Esophagus muscularis mucosa (tissue), 3 donors: ENCODE measurements at regions not wholly inside any gene's neighbourhood (a gene's known extent, or its start where the extent isn't known, plus 50 kb on each side); places are given as distances from the start of the nearest gene placed in this dataset.

Experiments
- POLR2AphosphoS5 ChIP-seq, 2 donors: sonication (generic); formaldehyde crosslinking; IDR thresholded peaks; one replicate each; pipeline ENCODE4 v1.6.1; 2017; ENCODE audit warnings: antibody characterized with exemption in 2 of 2
- TF ChIP-seq, protein P1 (sequence below), 3 experiments: fragments of 200-600 bp in 2 of 3; fragments of 450-650 bp in 1 of 3; sonication (generic) in 2 of 3; IDR thresholded peaks; one replicate each; pipeline ENCODE4 v1.5.1; 2017 to 2019; ENCODE audit warnings: antibody characterized with exemption in 3 of 3, mild to moderate bottlenecking in 2 of 3, moderate library complexity in 1 of 3

DNA sequence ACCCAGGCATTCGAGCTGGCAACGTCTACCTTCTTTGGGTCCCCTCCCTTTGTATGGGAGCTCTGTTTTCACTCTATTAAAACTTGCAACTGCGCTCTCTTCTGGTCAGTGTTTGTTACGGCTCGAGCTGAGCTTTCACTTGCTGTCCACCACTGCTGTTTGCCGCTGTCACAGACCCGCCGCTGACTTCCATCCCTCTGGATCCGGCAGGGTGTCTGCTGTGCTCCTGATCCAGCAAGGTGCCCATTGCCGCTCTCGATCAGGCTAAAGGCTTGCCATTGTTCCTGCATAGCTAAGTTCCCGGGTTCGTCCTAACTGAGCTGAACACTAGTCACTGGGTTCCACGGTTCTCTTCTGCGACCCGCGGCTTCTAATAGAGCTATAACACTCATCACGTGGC is 183.5 kb upstream of the GALNTL6 start:
- no peak for TF ChIP-seq POLR2AphosphoS5 (IDR thresholded peaks at IDR 0.05)
- TF ChIP-seq, protein P1, sequence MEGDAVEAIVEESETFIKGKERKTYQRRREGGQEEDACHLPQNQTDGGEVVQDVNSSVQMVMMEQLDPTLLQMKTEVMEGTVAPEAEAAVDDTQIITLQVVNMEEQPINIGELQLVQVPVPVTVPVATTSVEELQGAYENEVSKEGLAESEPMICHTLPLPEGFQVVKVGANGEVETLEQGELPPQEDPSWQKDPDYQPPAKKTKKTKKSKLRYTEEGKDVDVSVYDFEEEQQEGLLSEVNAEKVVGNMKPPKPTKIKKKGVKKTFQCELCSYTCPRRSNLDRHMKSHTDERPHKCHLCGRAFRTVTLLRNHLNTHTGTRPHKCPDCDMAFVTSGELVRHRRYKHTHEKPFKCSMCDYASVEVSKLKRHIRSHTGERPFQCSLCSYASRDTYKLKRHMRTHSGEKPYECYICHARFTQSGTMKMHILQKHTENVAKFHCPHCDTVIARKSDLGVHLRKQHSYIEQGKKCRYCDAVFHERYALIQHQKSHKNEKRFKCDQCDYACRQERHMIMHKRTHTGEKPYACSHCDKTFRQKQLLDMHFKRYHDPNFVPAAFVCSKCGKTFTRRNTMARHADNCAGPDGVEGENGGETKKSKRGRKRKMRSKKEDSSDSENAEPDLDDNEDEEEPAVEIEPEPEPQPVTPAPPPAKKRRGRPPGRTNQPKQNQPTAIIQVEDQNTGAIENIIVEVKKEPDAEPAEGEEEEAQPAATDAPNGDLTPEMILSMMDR (IDR thresholded peaks at IDR 0.05): no peak
